Activated CD4-positive, alpha-beta T cell treated with anti-CD3 and anti-CD28 coated beads, Interleukin-2, amount 10 ng/mL, durations not matched to agents 24 days and 14 days (primary cell): ENCODE measurements at regions not wholly inside any gene's neighbourhood (a gene's known extent, or its start where the extent isn't known, plus 50 kb on each side); places are given as distances from the start of the nearest gene placed in this dataset.
"Not testable (repeated sequence)": the region's sequence is repeated elsewhere in the genome, so short reads cannot be mapped to it uniquely, and the experiment has no call there.

Source experiments
- DNase-seq: peaks from one replicate; pipeline ENCODE4 v3.0.0; 2022
- H3K27ac Mint-ChIP-seq: one replicate; pipeline ENCODE4 v1.8.0; 2022; ENCODE audit warnings: mild to moderate bottlenecking, mixed read lengths
- H3K27me3 Mint-ChIP-seq: one replicate; pipeline ENCODE4 v1.8.0; 2022; ENCODE audit warnings: mixed read lengths
- H3K36me3 Mint-ChIP-seq: one replicate; pipeline ENCODE4 v1.8.0; 2022; ENCODE audit warnings: low read depth, mild to moderate bottlenecking, mixed read lengths
- H3K4me1 Mint-ChIP-seq: one replicate; pipeline ENCODE4 v1.8.0; 2021; ENCODE audit warnings: mixed read lengths
- H3K4me3 Mint-ChIP-seq: one replicate; pipeline ENCODE4 v1.8.0; 2022; ENCODE audit warnings: mild to moderate bottlenecking, moderate library complexity, mixed read lengths
- H3K9me3 Mint-ChIP-seq: one replicate; pipeline ENCODE4 v1.8.0; 2021; ENCODE audit warnings: mixed read lengths
- intact Hi-C: fragments of 100-400 bp; cut with micrococcal nuclease; formaldehyde crosslinking; loops from one replicate; pipeline ENCODE4 v1.15.1; 2023

DNA sequence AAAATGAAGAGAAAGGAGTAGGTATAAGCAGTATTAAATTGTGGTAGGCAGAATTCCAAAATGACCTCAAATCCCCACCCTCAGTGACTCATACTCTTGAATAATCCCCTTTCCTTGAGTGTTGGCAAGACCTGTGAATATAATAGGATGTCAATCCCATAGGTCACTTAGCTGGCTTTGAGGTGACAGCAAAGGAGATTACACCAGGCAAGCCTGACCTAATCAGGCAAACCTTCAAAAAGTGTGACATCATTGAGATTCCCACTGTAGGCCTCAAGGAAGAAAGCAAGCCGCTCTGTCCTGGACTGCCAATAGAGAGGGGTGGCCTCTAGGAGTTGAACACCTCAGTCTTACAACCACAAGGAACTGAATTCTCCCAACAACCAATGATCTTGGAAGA is 535.2 kb downstream of the RBFOX1 start:
- intact Hi-C loops: no loop called here
- no peaks in the 10 kb centered on the region for H3K4me1 Mint-ChIP-seq
- no peak overlapping the region for H3K27ac Mint-ChIP-seq
- H3K9me3 Mint-ChIP-seq: peaks cover 24% of the 10 kb centered on the region
- DNase-seq: no peak
- no peak overlapping the region for H3K4me3 Mint-ChIP-seq
- H3K27me3 Mint-ChIP-seq: no peaks in the 10 kb centered on the region
- H3K36me3 Mint-ChIP-seq: no peaks in the 10 kb centered on the region

DNA sequence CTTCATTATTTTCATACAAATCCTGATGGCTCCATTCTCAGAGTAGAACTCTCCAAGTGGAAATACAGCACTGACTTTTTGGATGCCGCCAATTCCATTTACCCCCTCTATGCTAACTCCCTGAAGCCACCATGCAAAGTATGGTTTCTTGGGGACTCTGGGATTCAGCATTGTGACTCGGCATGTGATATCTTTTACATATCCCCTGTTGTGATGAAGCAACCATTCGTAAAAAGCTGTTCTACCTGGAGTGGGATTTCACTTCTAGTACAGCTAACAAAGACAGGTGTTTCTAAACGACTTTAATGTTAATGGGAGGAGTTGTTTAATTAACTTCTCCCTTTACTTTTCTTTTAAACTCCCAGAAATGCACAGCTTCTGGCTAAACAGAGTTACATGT is 533.5 kb downstream of the RBFOX1 start:
- H3K27ac Mint-ChIP-seq: no peak overlapping the region
- no peaks in the 10 kb centered on the region for H3K4me1 Mint-ChIP-seq
- H3K27me3 Mint-ChIP-seq: no peaks in the 10 kb centered on the region
- H3K9me3 Mint-ChIP-seq: peaks cover 15% of the 10 kb centered on the region
- no peak overlapping the region for H3K4me3 Mint-ChIP-seq
- DNase-seq: no peak
- H3K36me3 Mint-ChIP-seq: no peaks in the 10 kb centered on the region
- intact Hi-C loops: no loop called here

DNA sequence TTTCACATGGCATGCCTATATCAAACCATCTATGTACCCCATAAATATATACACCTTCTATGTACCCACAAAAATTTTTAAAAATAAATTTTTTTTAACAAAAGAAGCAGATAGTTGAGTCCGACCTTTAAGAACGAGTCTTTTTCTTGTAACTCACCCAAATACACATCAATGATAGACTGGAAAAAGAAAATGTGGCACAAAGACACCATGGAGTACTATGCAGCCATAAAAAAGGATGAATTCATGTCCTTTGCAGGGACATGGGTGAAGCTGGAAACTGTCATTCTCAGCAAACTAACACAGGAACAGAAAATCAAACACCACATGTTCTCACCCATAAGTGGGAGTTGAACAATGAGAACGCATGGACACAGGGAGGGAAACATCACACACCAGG is 532.7 kb downstream of the RBFOX1 start:
- H3K4me3 Mint-ChIP-seq, H3K36me3 Mint-ChIP-seq, intact Hi-C loops, H3K27ac Mint-ChIP-seq, H3K27me3 Mint-ChIP-seq, H3K4me1 Mint-ChIP-seq, DNase-seq: not testable (repeated sequence)
- peaks cover 15% of the 10 kb centered on the region for H3K9me3 Mint-ChIP-seq

DNA sequence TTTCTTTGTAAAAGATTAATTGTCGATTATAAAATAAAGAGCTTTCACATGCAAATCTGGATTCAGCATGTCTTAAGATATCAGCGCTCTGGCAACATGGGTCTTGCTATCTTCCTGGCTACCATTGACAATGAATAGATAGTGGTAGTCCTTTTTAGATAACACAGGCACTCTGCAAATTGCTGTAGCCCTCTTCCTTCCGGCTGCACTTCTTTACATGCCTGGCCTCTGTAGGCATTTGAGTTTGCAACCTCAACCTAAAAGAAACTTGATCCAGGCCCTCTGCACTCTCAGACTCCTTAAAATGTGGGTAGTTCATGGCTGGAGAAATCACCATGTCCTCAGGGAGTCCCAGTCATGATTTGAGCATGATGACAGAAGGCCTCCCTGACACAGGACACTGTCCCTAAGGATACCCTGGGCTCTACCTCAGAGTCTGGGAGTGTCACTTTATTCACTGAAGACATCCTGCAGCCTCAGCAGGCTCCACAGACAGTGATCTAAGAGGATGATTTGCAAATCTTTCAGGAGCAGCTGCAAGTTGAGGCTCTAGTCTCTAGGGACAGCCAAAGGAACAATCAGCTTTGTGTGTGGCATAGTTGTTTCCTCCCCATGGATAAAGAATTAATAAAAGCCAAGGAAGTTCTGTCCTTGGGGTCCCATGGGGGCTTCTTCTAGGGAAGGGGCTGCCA is 529.4 kb downstream of the RBFOX1 start:
- H3K27me3 Mint-ChIP-seq: no peaks in the 10 kb centered on the region
- H3K9me3 Mint-ChIP-seq: peaks cover 15% of the 10 kb centered on the region
- H3K27ac Mint-ChIP-seq: no peak overlapping the region
- intact Hi-C loops: no loop called here
- DNase-seq: no peak
- H3K36me3 Mint-ChIP-seq: no peaks in the 10 kb centered on the region
- no peak overlapping the region for H3K4me3 Mint-ChIP-seq
- H3K4me1 Mint-ChIP-seq: no peaks in the 10 kb centered on the region

DNA sequence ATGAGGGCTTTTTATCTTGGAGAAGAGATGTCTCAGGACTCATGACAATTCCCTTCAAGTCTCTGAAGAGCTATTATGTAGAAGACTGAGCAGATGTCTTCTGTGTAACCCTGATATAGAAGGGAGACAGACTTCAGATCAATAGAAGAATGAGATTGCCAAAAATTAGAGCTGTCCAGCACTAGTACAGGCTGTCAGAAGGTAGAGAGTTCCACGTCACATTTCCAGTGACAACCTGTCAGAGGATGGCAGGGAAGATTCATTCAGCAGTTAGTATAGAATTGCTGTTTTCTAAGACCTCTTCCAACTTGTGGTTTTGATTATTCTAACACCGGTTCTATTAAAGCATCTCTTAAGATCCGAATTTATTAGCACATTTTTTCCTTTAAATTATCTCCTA is 520.6 kb downstream of the RBFOX1 start:
- H3K4me3 Mint-ChIP-seq: no peak overlapping the region
- DNase-seq: no peak
- H3K27ac Mint-ChIP-seq: no peak overlapping the region
- H3K27me3 Mint-ChIP-seq: no peaks in the 10 kb centered on the region
- H3K4me1 Mint-ChIP-seq: no peaks in the 10 kb centered on the region
- no peaks in the 10 kb centered on the region for H3K36me3 Mint-ChIP-seq
- intact Hi-C loops: no loop called here
- peaks cover 5% of the 10 kb centered on the region for H3K9me3 Mint-ChIP-seq

DNA sequence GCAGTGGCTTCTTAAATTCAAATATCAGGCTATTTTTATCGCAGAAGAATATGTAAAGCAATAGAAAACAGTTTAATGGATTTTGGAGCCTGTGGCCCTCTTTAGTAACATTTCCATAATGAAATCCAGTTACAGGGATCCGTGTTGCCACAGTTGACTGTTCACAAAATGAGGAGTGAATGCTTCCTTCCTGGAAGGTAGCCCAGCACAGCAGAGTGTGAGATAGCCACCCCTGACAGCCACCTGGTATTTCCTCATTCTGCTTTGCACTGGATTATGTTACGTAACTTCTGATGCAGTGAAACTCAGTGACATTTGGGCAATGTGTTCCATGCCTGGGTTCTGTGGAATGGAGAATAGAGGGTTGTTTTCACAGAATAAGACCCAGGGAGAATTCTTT is 517.2 kb downstream of the RBFOX1 start:
- intact Hi-C loops: no loop called here
- no peak overlapping the region for H3K4me3 Mint-ChIP-seq
- H3K9me3 Mint-ChIP-seq: peaks cover 5% of the 10 kb centered on the region
- H3K36me3 Mint-ChIP-seq: no peaks in the 10 kb centered on the region
- no peaks in the 10 kb centered on the region for H3K27me3 Mint-ChIP-seq
- no peak for DNase-seq
- no peak overlapping the region for H3K27ac Mint-ChIP-seq
- H3K4me1 Mint-ChIP-seq: no peaks in the 10 kb centered on the region

DNA sequence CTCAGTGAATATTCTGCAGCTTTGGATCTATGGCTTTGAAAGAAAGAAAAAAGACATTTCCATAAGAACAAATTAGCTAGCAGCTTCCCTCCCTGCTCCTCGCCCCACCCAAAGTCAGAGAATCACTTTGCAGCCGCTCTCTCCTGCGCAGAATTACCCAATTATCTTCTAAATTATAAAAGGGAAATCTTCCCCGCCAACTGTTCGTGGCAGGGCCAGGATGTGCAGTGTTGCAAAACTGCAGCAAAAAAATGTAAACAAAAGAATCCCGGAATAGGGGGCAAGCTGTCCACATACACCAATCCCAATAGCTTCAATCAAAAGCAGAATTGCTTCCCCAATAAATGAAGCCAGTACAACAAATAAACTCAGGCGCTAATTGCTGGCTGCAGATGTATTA is 510.6 kb downstream of the RBFOX1 start:
- Mint-ChIP-seq H3K9me3 (peaks cover 4% of the 10 kb centered on the region), H3K4me1 (no peaks in the 10 kb centered on the region), H3K36me3 (no peaks in the 10 kb centered on the region), H3K4me3 (no peak overlapping the region), H3K27ac (no peak overlapping the region), H3K27me3 (no peaks in the 10 kb centered on the region)
- DNase-seq: no peak
- intact Hi-C loops: no loop called here

DNA sequence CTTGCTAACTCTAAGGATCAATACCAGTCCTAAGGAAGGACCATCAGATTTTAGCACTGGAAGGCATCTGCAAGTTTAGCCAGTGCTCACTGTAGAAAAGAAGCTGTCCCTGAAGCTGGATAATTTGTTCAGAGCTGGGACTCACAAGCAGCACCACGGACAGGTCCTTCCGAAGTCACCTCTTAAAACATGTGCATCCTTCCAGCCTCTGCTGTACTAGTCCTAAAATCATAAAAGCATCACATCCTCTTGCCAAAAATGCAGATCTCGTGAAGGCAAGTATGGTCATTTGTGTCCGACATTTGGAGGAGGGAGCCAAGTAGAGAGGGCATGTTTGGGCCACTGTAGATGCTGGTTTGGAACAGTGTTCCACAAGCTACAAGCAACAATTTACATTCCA is 506.9 kb downstream of the RBFOX1 start:
- intact Hi-C loops: no loop called here
- Mint-ChIP-seq H3K9me3 (peaks cover 4% of the 10 kb centered on the region), H3K36me3 (no peaks in the 10 kb centered on the region), H3K4me3 (no peak overlapping the region), H3K27me3 (no peaks in the 10 kb centered on the region), H3K27ac (no peak overlapping the region), H3K4me1 (no peaks in the 10 kb centered on the region)
- DNase-seq: no peak

DNA sequence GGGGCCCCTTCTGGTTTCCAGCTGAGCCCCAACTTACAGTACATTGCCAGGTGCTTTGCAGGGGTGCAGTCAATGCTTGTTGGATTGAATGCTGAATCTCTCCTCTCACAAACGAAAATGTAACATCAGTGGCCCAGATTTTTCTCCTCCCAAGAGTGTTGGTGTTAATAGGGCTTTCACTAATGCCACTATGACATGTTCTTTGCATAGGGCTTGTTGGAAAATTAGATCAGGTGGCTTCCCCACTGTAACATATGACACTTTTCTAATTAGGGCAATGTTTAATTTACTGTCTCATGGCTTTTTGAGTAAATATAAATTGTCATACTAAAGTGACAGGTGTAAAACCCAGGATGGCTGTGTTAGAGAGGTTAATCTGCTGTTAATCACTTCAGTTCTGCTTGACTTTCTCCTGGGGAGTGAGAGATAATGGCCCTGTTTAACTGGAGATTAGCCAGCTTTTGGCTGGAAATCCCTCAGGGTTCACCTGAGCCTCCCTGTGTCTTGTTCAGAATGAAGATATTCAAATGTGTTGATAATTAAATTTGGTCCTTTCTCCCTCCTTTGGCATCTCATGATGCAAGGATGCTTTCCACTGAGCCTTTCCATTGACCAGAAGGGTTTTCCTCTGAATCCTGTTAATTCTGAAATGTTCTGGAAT is 502.3 kb downstream of the RBFOX1 start:
- no peak overlapping the region for H3K4me3 Mint-ChIP-seq
- no peaks in the 10 kb centered on the region for H3K9me3 Mint-ChIP-seq
- H3K36me3 Mint-ChIP-seq: no peaks in the 10 kb centered on the region
- H3K4me1 Mint-ChIP-seq: no peaks in the 10 kb centered on the region
- H3K27me3 Mint-ChIP-seq: no peaks in the 10 kb centered on the region
- DNase-seq: no peak
- no peak overlapping the region for H3K27ac Mint-ChIP-seq
- intact Hi-C loops: no loop called here

DNA sequence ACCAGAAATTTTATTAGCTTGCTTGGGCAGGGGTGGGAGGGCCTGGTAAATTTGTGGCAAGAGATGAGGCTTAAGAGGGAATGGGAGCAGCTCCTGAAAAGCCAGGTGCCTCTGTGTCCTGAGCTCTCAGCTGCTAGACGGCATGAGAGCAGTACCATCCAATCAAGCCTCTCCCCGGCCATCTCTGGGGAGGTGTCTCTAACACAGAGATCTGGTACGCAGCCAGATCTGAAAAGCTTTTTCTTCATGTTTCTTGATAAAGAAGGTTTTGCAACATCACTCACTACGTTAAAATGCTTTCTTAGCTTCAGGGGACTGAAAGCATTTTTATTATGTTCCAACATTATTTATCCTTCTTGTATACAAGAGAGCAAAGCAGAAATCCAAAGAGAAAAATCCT is 488.2 kb downstream of the RBFOX1 start:
- Mint-ChIP-seq H3K27me3 (no peaks in the 10 kb centered on the region), H3K27ac (no peak overlapping the region), H3K36me3 (no peaks in the 10 kb centered on the region), H3K4me3 (no peak overlapping the region), H3K4me1 (no peaks in the 10 kb centered on the region), H3K9me3 (peaks cover 6% of the 10 kb centered on the region)
- intact Hi-C loops: no loop called here
- DNase-seq: no peak

DNA sequence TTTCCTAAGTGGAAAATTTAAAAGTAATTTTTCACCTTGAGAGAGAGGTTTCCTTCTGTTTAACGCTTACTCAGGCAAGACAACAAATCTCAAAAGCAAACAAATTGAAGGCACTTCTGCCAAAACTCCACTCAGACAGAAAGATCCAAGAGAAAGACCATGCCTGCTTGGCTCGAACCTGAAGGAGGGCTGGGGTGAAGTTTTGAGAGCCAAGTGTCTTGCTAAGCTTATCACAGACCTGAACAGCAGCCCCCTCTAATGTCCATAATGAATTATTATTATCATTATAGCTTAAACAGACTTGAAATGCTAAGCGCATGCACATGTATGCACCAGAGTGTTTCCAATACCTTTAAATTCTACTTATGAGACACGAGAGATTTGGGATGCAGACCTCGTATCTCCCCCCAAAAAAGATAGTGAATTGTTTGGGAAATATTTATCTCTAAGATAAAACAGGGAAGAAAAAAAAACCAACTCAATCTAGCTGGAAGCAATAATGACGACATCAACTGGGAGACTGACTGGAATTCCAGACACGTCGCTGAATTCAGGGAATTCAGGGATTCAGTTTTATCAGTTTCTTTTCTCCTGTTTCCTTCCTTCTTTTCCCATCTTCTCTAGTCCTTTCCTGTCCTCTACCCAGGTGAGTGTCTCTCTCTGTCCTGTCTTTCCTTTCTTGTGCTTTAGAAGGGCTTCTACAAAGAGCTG is 473.2 kb downstream of the RBFOX1 start:
- H3K4me1 Mint-ChIP-seq: no peaks in the 10 kb centered on the region
- no peak for DNase-seq
- no peak overlapping the region for H3K27ac Mint-ChIP-seq
- peaks cover 4% of the 10 kb centered on the region for H3K9me3 Mint-ChIP-seq
- no peak overlapping the region for H3K4me3 Mint-ChIP-seq
- no peaks in the 10 kb centered on the region for H3K27me3 Mint-ChIP-seq
- intact Hi-C loops: no loop called here
- no peaks in the 10 kb centered on the region for H3K36me3 Mint-ChIP-seq

DNA sequence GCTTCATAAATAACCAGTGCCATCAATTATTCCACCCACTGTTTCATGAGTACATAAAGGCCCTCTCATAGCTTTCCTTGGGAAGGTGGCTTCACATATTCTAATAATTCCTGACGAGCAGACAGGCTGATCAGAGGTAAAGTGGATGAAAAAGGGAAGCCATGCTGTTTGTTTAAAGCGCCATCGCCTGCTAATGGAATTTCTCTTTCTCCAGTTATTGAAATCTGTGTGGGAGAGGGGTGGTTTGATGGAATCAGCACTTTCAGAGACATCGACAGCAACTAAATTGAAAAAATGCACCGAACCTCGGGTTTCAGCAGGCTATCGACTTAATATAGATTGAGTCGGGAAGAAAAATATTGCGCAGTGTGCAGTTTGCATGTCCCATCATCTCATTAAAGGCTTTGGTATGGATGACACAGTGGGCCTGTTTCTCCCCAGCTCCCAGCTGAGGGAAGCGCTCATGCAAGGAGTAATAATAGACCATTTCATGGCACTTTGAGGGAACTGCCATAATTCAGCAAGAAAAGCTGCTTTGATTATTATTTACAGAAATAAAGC is 472.1 kb downstream of the RBFOX1 start:
- intact Hi-C loops: no loop called here
- peaks cover 4% of the 10 kb centered on the region for H3K9me3 Mint-ChIP-seq
- no peak overlapping the region for H3K27ac Mint-ChIP-seq
- H3K4me1 Mint-ChIP-seq: no peaks in the 10 kb centered on the region
- H3K4me3 Mint-ChIP-seq: no peak overlapping the region
- DNase-seq: no peak
- H3K27me3 Mint-ChIP-seq: no peaks in the 10 kb centered on the region
- no peaks in the 10 kb centered on the region for H3K36me3 Mint-ChIP-seq

DNA sequence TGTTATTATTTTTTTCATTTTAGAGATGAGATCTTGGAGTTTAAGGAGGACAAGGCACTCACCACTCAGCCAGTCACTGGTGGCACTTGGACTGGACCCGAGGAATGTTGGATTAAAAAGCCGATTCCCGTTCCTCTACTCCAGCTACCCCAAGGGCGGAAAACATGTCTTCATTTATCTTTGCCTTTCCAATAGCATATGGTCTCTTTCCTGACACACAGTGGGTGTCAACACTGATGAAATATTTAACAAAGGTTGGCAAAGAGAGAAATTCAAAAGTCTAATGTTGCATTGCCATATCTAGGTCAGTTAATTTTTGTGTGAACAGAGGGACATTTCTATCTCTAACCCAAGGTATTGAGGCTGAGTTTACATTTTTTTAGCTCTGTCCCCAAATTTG is 459.7 kb downstream of the RBFOX1 start:
- no peaks in the 10 kb centered on the region for H3K36me3 Mint-ChIP-seq
- no peak overlapping the region for H3K4me3 Mint-ChIP-seq
- no peaks in the 10 kb centered on the region for H3K27me3 Mint-ChIP-seq
- peaks cover 12% of the 10 kb centered on the region for H3K9me3 Mint-ChIP-seq
- H3K27ac Mint-ChIP-seq: no peak overlapping the region
- DNase-seq: no peak
- no peaks in the 10 kb centered on the region for H3K4me1 Mint-ChIP-seq
- intact Hi-C loops: no loop called here

DNA sequence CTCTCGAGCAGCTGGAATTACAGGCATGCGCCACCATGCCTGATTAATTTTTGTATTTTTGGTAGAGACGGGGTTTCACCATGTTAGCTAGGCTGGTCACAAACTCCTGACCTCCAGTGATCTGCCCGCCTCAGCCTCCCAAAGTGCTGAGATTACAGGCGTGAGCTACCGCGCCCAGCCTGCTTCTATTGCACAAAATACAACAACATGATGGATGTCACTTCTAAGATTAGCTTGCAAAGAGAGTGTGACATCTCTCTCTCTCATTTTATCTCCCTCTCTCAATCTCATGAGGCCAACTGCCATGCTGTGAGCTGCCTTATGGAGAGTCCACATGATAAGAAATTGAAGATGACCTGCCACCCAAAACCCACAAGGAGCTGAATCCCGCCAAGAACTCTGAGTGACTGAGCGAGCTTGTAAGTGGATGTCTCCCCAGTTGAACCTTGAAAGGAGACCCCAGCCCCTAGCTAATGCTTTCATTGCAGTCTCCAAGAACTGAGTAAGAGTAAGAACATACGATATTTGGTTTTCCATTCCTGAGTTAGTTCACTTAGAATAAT is 458.5 kb downstream of the RBFOX1 start:
- Mint-ChIP-seq H3K9me3 (peaks cover 12% of the 10 kb centered on the region), H3K27ac (no peak overlapping the region), H3K36me3 (no peaks in the 10 kb centered on the region), H3K4me1 (no peaks in the 10 kb centered on the region), H3K4me3 (no peak overlapping the region), H3K27me3 (no peaks in the 10 kb centered on the region)
- no peak for DNase-seq
- intact Hi-C loops: no loop called here
